ENCODE measurements at regions not wholly inside any gene's neighbourhood (a gene's known extent, or its start where the extent isn't known, plus 50 kb on each side); places are given as distances from the start of the nearest gene placed in this dataset.

- TF ChIP-seq CTCF (IDR thresholded peaks at IDR 0.05) (no peak), POLR2A (IDR thresholded peaks at IDR 0.05) (no peak)
Measured at GRCh38 chr6:84459401-84459800, 232.0 kb upstream of the CEP162 start.
